SU-DHL-6 (cell line): ENCODE measurements at regions not wholly inside any gene's neighbourhood (a gene's known extent, or its start where the extent isn't known, plus 50 kb on each side); places are given as distances from the start of the nearest gene placed in this dataset.

ENCODE experiments used
- CTCF ChIP-seq: fragments of 200-600 bp; sonication (generic); IDR thresholded peaks from one replicate; pipeline ENCODE4 v1.5.1; 2017; ENCODE audit warnings: antibody characterized with exemption, mild to moderate bottlenecking, low read length, moderate library complexity; ENCODE audit not compliant: insufficient read depth, poor library complexity, severe bottlenecking
- EZH2phosphoT487 ChIP-seq: fragments of 200-600 bp; sonication (generic), shearing (Covaris generic); conservative IDR thresholded peaks from 2 replicates; pipeline ENCODE4 v1.6.1; 2018; ENCODE audit warnings: mild to moderate bottlenecking, antibody characterized with exemption, low read length, moderate library complexity, mixed read lengths

GRCh38 chr15:62324382-62324781 lies 159.3 kb upstream of the C2CD4B start:
- TF ChIP-seq CTCF (no peak), EZH2phosphoT487 (no peak)
